Left kidney (tissue), 1 donor: ENCODE measurements at regions not wholly inside any gene's neighbourhood (a gene's known extent, or its start where the extent isn't known, plus 50 kb on each side); places are given as distances from the start of the nearest gene placed in this dataset.
"Not testable (repeated sequence)": the region's sequence is repeated elsewhere in the genome, so short reads cannot be mapped to it uniquely, and the experiment has no call there.

Experiments
- DNase-seq: peaks from one replicate; pipeline ENCODE4 v3.0.0-alpha.2; 2013

GRCh38 chr10:3380406-3381050 is 207.9 kb upstream of the PITRM1 start:
- DNase-seq, result no peak

- DNase-seq, result no peak
Observed at GRCh38 chr10:3376631-3377030, 204.0 kb upstream of the PITRM1 start.

GRCh38 chr10:3375505-3375904 is 202.9 kb upstream of the PITRM1 start:
- DNase-seq, result no peak

GRCh38 chr10:3374914-3375313 is 202.3 kb upstream of the PITRM1 start:
- no peak for DNase-seq

GRCh38 chr10:3373374-3374027 is 200.9 kb upstream of the PITRM1 start:
- DNase-seq, result not testable (repeated sequence)

- DNase-seq, result no peak
Observed at GRCh38 chr10:3372281-3372680, 199.7 kb upstream of the PITRM1 start.

- not testable (repeated sequence) for DNase-seq
Observed at GRCh38 chr10:3371624-3372023, 199.0 kb upstream of the PITRM1 start.

GRCh38 chr10:3366735-3367405 is 194.3 kb upstream of the PITRM1 start:
- DNase-seq, result no peak

GRCh38 chr10:3366043-3366442 is 193.5 kb upstream of the PITRM1 start:
- DNase-seq, result no peak

GRCh38 chr10:3365630-3366029 is 193.0 kb upstream of the PITRM1 start:
- no peak for DNase-seq

GRCh38 chr10:3364768-3365480 is 192.3 kb upstream of the PITRM1 start:
- DNase-seq, result no peak

GRCh38 chr10:3363311-3364045 is 190.9 kb upstream of the PITRM1 start:
- no peak for DNase-seq

- no peak for DNase-seq
Observed at GRCh38 chr10:3362394-3362793, 189.8 kb upstream of the PITRM1 start.

GRCh38 chr10:3361640-3362039 is 189.1 kb upstream of the PITRM1 start:
- DNase-seq, result no peak

GRCh38 chr10:3357737-3358136 is 185.2 kb upstream of the PITRM1 start:
- DNase-seq, result no peak

GRCh38 chr10:3355536-3355935 is 183.0 kb upstream of the PITRM1 start:
- DNase-seq, result no peak

GRCh38 chr10:3354174-3354900 is 181.8 kb upstream of the PITRM1 start:
- no peak for DNase-seq

GRCh38 chr10:3353235-3353634 is 180.7 kb upstream of the PITRM1 start:
- DNase-seq, result no peak

- no peak for DNase-seq
Observed at GRCh38 chr10:3350617-3351258, 178.2 kb upstream of the PITRM1 start.

- DNase-seq, result no peak
Observed at GRCh38 chr10:3350205-3350604, 177.6 kb upstream of the PITRM1 start.

GRCh38 chr10:3348564-3348963 is 176.0 kb upstream of the PITRM1 start:
- DNase-seq, result no peak
